Skin of body (tissue), 1 donor: ENCODE measurements at regions not wholly inside any gene's neighbourhood (a gene's known extent, or its start where the extent isn't known, plus 50 kb on each side); places are given as distances from the start of the nearest gene placed in this dataset.

Experiments
- DNase-seq: peaks from one replicate; lab custom pipeline; 2025; lab: John Stamatoyannopoulos, UW

- no peak for DNase-seq
These were observed 418.2 kb downstream of the GABRG2 start for GRCh38 chr5:162485666-162486292.

DNA sequence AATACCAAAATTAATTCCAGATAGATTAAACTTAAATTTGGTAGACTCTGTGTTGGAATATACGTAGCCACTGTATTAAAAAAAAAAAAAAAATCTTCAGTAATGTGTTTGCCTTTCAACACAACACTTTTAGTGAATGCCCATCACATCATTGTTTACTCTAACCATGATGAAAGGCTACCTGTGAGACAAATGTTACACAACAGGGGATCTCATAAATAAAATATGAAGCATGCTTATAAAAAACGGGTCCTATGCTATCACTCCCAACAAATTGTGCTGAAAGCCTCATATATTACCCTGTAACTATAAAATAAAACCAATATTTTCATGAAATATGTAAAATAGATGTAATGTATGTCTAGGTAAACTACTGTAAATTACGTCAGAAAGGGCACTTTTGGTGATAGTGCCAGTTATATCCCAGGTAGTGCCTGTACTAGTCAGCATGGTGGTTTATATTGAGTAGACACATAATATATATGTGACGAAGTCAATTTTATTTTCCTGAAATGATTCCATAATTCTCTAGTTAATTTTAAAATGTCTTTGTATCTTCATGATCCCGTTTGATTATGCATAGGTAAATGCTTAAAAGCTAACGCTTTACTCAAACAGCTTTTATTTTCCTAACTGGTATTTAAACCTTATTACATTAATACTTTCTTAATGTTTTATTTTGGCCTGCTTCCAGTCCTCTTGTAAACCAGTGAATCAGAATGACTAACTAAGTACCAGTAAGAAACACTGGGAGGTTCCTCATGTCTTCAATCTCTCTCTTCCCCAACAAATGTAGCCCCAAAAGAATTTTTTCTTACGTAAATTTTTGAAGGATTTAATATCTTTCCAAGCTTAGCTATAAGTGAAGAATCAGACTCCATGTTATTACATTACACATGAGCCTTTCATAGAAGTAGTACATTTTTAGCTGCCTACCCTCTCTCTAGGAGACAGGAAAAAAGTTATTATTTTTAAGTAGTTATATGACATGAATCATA, 420.3 kb downstream of the GABRG2 start:
- no peak for DNase-seq

DNA sequence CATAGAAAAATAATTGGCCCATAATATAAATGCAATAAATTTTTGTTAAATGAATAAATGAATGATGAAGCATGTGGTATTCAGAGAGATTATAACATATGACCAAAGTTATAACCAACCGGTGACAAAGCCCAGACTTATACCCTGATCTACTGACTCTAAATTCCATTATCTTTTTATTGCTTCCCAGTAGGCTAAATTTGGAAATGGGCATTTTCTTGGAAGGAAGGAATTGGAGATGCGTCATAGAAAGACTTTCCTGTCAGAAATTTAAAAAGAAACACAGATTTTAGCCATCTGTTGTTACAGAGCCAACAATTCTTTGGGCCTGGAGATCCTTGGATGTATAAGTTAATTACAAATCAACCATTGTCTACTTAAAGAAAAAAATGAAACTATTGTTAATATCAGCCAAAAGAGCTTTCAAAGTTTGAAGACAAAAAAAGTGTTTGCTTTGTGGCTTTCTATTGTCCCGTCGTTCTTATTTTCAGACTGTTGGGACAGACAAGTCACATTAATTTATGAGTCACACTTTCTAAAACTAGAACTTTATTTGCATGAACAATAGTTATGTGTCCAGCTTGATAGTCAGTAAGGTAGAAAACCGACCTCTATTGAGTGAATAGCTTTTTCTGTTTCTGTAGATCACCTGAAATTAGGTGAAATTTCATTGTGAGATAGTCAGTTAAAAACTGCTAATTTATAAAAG, 428.7 kb downstream of the GABRG2 start:
- no peak for DNase-seq

- DNase-seq: no peak
These were observed 429.9 kb downstream of the GABRG2 start for GRCh38 chr5:162497455-162497854.

- DNase-seq: no peak
These were observed 435.2 kb downstream of the GABRG2 start for GRCh38 chr5:162502780-162503179.

GRCh38 chr5:162503796-162504195, 436.2 kb downstream of the GABRG2 start:
- DNase-seq: peak; percentile 5

GRCh38 chr5:162512935-162513565, 445.5 kb downstream of the GABRG2 start:
- DNase-seq: no peak

GRCh38 chr5:162514116-162514515, 446.5 kb downstream of the GABRG2 start:
- no peak for DNase-seq

DNA sequence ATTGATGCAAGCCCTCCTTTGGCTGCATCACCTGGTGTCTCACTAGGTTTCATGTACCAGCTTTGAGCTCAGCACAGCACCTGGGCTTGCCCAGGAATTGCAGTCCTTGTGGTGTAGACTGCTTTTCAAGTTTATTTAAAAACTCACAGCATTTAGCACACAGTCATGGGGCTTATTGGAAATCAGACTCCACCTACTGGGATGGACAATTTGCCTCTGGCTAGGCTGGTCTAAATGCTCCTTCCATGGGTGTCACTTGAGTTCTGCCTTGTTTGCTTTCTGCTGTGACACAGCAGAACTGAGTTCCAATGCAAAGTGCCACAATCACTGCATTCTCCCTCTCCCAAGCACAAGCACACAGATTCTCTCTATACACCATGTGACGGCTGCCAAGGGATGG, 453.3 kb downstream of the GABRG2 start:
- no peak for DNase-seq

DNA sequence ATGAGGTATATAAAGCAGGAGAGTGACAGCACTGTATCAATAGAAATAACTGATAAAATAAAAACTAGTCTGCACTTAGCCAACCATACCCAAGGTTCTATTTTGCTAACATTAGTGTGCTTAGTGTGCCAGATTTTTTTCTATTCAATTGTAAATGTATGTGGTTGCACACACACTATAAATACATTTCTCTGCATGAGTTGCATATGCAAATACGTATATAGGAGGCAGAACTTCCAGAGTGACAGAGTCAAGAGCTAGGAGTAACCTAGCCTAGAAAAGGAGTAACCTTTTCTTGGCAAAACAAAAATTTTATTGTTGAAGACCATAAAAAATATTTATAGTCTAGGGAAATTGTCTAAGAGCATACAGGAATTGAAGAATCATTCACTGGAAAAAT, 461.6 kb downstream of the GABRG2 start:
- DNase-seq: no peak

GRCh38 chr5:162529886-162530285, 462.3 kb downstream of the GABRG2 start:
- DNase-seq: no peak

DNA sequence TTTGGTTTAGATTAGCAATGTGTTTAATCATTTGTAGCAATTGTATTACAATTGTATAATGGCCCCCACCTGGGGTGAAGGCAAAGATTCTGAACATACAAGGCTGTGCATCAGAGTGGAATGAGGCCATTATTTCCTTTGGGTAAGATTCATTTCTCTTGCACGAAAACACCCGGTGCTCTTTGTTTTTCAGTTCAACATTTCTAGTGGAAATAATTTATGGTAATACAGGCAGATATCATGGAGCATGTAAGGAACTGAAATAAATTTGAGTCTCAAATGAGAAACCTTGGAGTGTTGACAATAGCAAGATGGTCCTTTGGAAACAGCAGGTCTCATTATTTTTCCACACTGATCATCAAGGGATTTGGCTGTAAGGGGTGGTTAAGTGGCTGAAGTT, 475.9 kb downstream of the GABRG2 start:
- no peak for DNase-seq

GRCh38 chr5:162544905-162545304, 477.3 kb downstream of the GABRG2 start:
- no peak for DNase-seq

DNA sequence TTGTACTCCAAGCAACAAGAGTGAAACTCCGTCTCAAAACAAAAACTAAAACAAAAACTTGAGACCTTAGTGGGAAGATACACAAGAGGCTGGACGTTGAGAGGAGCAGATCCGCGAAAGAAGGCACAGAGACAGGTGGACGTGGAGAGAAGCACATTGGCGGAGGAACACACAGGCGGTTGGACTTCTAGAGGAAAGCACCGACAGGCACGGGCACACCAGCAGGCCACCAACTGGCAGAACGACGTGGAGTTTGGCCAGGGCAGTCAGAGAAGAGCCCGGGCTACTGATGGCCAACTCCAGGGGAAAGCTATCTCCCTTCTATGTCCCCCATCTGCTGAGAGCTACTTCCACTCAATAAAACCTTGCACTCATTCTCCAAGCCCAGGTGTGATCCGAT, 482.7 kb downstream of the GABRG2 start:
- DNase-seq: no peak

- DNase-seq: no peak
These were observed 490.5 kb downstream of the GABRG2 start for GRCh38 chr5:162558120-162558519.

- DNase-seq: no peak
These were observed 500.1 kb downstream of the GABRG2 start for GRCh38 chr5:162567644-162568043.

- no peak for DNase-seq
These were observed 506.2 kb downstream of the GABRG2 start for GRCh38 chr5:162573758-162574157.

DNA sequence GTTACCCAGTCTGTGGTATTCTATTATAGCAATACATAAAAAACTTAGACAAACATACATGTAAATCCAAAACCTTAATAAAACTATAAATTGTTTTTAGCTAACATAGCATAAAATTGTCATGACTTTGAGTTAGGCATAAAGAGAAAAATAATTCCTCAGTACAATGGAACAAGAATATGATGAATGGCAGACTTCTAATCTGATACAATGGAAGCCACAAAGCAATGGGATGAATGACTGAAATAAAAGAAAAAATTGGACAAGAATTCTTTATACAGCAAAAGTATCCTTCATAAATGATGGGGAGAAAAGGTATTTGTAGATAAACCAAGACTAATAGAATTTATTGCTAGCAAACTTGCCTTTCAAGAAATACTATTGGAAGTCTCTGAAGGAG, 524.2 kb downstream of the GABRG2 start:
- no peak for DNase-seq

GRCh38 chr5:162593881-162594280, 526.3 kb downstream of the GABRG2 start:
- DNase-seq: no peak

DNA sequence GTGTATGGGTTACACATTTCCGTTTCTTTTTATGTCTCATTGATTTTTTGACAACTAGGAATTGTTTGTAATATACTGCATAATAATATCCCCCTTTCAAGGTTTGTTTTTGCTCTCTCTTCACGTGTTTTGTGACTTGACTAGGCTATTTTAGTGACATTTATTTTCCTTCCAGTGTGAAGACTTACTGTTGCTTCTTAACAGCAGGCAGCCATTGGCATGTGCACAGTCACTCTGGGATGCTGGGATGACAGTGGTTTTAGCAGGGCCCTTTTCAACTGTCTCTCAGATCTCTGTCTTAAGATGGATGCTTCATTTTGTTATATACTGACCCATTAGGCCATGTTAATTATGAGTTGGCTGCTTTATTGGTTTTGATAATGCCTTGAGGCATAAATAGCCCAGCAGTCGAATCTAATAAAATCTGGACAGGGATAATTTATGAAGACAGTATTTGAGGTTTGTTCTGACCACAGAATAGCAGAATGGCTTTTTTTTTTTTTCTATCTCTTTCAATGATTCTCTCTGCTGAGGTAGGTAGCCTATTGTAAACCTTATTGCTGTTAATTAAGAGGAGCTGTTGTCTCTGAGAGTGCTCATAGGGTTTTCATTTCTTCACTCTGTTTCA, 536.0 kb downstream of the GABRG2 start:
- no peak for DNase-seq

DNA sequence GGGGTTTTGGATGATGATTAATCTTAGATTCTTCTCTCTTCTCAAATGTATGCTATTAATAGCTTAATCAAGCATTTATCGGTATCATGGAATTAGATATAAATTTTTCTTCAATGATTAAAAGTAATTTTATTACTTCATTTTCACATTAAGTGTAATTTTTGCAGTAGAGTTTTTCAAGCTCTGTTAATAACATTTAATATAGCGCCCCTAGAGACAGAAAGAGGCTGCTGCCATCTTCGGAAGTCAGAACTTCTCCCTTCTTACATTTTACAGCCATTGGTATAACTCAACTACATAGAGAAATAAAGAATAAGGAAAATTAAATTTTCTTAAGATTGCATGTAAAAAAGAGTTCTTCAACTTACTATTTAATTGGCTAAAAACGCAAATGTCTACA, 540.3 kb downstream of the GABRG2 start:
- DNase-seq: no peak
